ENCODE measurements at regions not wholly inside any gene's neighbourhood (a gene's known extent, or its start where the extent isn't known, plus 50 kb on each side); places are given as distances from the start of the nearest gene placed in this dataset.

- Histone ChIP-seq H3K27me3 (replicated peaks; ENCODE audit: insufficient read depth, low read length) (no peaks in the 10 kb centered on the region), H3K9me2 (replicated peaks; ENCODE audit: insufficient read depth, low read length) (no peaks in the 10 kb centered on the region), H2AFZ (ENCODE audit: low read length) (no peak overlapping the region), H3K79me2 (ENCODE audit: low read length) (no peaks in the 10 kb centered on the region), H3K9ac (ENCODE audit: low read length) (no peak overlapping the region), H3F3A (ENCODE audit: insufficient read depth, low read length) (no peaks in the 10 kb centered on the region), H3K36me3 (replicated peaks; ENCODE audit: insufficient read depth, low read length) (no peaks in the 10 kb centered on the region), H3K4me3 (ENCODE audit: low read length) (no peak overlapping the region), H4K20me1 (ENCODE audit: insufficient read depth, low read length) (no peaks in the 10 kb centered on the region), H3K4me2 (ENCODE audit: low read depth, low read length) (no peak overlapping the region), H3K4me1 (ENCODE audit: low read length) (no peaks in the 10 kb centered on the region), H3K27ac (ENCODE audit: low read length) (no peak overlapping the region), H3K9me3 (replicated peaks; ENCODE audit: insufficient read depth, low read length) (no peaks in the 10 kb centered on the region)
- TF ChIP-seq CTCF (IDR thresholded peaks at IDR 0.05; ENCODE audit: low read length) (no peak), EZH2phosphoT487 (IDR thresholded peaks at IDR 0.05; ENCODE audit: low read length) (no peak), EZH2 (optimal IDR thresholded peaks at IDR 0.05; ENCODE audit: low read depth, low read length) (no peak)
- DNase-seq, result no peak
These were observed 529.4 kb downstream of the RBFOX1 start for GRCh38 chr16:7861891-7862582.

- Histone ChIP-seq H3K9ac (ENCODE audit: low read length) (no peak overlapping the region), H3F3A (ENCODE audit: insufficient read depth, low read length) (no peaks in the 10 kb centered on the region)
These were observed 520.6 kb downstream of the RBFOX1 start for GRCh38 chr16:7853197-7853596.

DNA sequence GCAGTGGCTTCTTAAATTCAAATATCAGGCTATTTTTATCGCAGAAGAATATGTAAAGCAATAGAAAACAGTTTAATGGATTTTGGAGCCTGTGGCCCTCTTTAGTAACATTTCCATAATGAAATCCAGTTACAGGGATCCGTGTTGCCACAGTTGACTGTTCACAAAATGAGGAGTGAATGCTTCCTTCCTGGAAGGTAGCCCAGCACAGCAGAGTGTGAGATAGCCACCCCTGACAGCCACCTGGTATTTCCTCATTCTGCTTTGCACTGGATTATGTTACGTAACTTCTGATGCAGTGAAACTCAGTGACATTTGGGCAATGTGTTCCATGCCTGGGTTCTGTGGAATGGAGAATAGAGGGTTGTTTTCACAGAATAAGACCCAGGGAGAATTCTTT, 517.2 kb downstream of the RBFOX1 start:
- no peaks in the 10 kb centered on the region for H3K4me1 ChIP-seq (ENCODE audit: low read length)
- H3K9me2 ChIP-seq (replicated peaks; ENCODE audit: insufficient read depth, low read length), result no peaks in the 10 kb centered on the region
- no peaks in the 10 kb centered on the region for H3F3A ChIP-seq (ENCODE audit: insufficient read depth, low read length)
- no peak overlapping the region for H3K4me2 ChIP-seq (ENCODE audit: low read depth, low read length)
- no peak overlapping the region for H3K9ac ChIP-seq (ENCODE audit: low read length)
- H3K9me3 ChIP-seq (replicated peaks; ENCODE audit: insufficient read depth, low read length), result no peaks in the 10 kb centered on the region
- no peak for DNase-seq
- no peak for TF ChIP-seq EZH2phosphoT487 (IDR thresholded peaks at IDR 0.05; ENCODE audit: low read length)
- no peak for TF ChIP-seq CTCF (IDR thresholded peaks at IDR 0.05; ENCODE audit: low read length)
- no peak for TF ChIP-seq EZH2 (optimal IDR thresholded peaks at IDR 0.05; ENCODE audit: low read depth, low read length)
- H3K27ac ChIP-seq (ENCODE audit: low read length), result no peak overlapping the region
- H2AFZ ChIP-seq (ENCODE audit: low read length), result no peak overlapping the region
- no peaks in the 10 kb centered on the region for H3K79me2 ChIP-seq (ENCODE audit: low read length)
- no peaks in the 10 kb centered on the region for H3K36me3 ChIP-seq (replicated peaks; ENCODE audit: insufficient read depth, low read length)
- H3K4me3 ChIP-seq (ENCODE audit: low read length), result no peak overlapping the region
- H4K20me1 ChIP-seq (ENCODE audit: insufficient read depth, low read length), result no peaks in the 10 kb centered on the region
- no peaks in the 10 kb centered on the region for H3K27me3 ChIP-seq (replicated peaks; ENCODE audit: insufficient read depth, low read length)

More at GRCh38 chr16:7853197-7853596, 520.6 kb downstream of the RBFOX1 start:
- no peak for DNase-seq
- Histone ChIP-seq H4K20me1 (ENCODE audit: insufficient read depth, low read length) (no peaks in the 10 kb centered on the region), H2AFZ (ENCODE audit: low read length) (no peak overlapping the region), H3K4me1 (ENCODE audit: low read length) (no peaks in the 10 kb centered on the region), H3K9me3 (replicated peaks; ENCODE audit: insufficient read depth, low read length) (no peaks in the 10 kb centered on the region), H3K27me3 (replicated peaks; ENCODE audit: insufficient read depth, low read length) (no peaks in the 10 kb centered on the region), H3K4me3 (ENCODE audit: low read length) (no peak overlapping the region), H3K36me3 (replicated peaks; ENCODE audit: insufficient read depth, low read length) (no peaks in the 10 kb centered on the region), H3K9me2 (replicated peaks; ENCODE audit: insufficient read depth, low read length) (no peaks in the 10 kb centered on the region), H3K27ac (ENCODE audit: low read length) (no peak overlapping the region), H3K4me2 (ENCODE audit: low read depth, low read length) (no peak overlapping the region), H3K79me2 (ENCODE audit: low read length) (no peaks in the 10 kb centered on the region)
- TF ChIP-seq EZH2 (optimal IDR thresholded peaks at IDR 0.05; ENCODE audit: low read depth, low read length), result no peak
- TF ChIP-seq EZH2phosphoT487 (IDR thresholded peaks at IDR 0.05; ENCODE audit: low read length), result no peak
- TF ChIP-seq CTCF (IDR thresholded peaks at IDR 0.05; ENCODE audit: low read length), result no peak

All from MM.1S (cell line).